BJ (cell line): ENCODE measurements at regions not wholly inside any gene's neighbourhood (a gene's known extent, or its start where the extent isn't known, plus 50 kb on each side); places are given as distances from the start of the nearest gene placed in this dataset.
A peak's percentile ranks its signal among the peaks of the same experiment; 100 is the strongest.
"Not testable (repeated sequence)": the region's sequence is repeated elsewhere in the genome, so short reads cannot be mapped to it uniquely, and the experiment has no call there.

Source experiments
- CTCF ChIA-PET: fragments of 350-600 bp; formaldehyde crosslinking; extraction: SDS; loops from one replicate; lab custom pipeline; 2021; ENCODE audit warnings: antibody characterized with exemption, inconsistent platforms; lab: Yijun Ruan, JAX
- POLR2A ChIA-PET: fragments of 300-600 bp; sonication (Branson Sonifier 250); formaldehyde crosslinking; extraction: SDS; loops from one replicate; lab custom pipeline; 2021; ENCODE audit warnings: antibody characterized with exemption; lab: Charles Lee
- DNase-seq: peaks from one replicate; pipeline ENCODE4 v3.0.0-alpha.2; 2011; ENCODE audit warnings: low read depth
- H3K27me3 ChIP-seq: 2 replicates; pipeline ENCODE4 v1.6.0; 2011; ENCODE audit warnings: low read length; ENCODE audit not compliant: control insufficient read depth, insufficient read depth
- H3K36me3 ChIP-seq: 2 replicates; pipeline ENCODE4 v1.5.1; 2011; ENCODE audit warnings: low read length; ENCODE audit not compliant: control insufficient read depth, insufficient read depth
- H3K4me3 ChIP-seq: 2 replicates; pipeline ENCODE4 v1.5.1; 2011; ENCODE audit warnings: low read depth, mild to moderate bottlenecking, control low read depth, low read length
- TF ChIP-seq, protein P1 (sequence below): IDR thresholded peaks from 2 replicates; pipeline ENCODE4 v1.5.1; 2011; ENCODE audit warnings: low read depth, mild to moderate bottlenecking, control low read depth, inconsistent platforms, low read length, moderate library complexity; ENCODE audit not compliant: insufficient read depth

DNA sequence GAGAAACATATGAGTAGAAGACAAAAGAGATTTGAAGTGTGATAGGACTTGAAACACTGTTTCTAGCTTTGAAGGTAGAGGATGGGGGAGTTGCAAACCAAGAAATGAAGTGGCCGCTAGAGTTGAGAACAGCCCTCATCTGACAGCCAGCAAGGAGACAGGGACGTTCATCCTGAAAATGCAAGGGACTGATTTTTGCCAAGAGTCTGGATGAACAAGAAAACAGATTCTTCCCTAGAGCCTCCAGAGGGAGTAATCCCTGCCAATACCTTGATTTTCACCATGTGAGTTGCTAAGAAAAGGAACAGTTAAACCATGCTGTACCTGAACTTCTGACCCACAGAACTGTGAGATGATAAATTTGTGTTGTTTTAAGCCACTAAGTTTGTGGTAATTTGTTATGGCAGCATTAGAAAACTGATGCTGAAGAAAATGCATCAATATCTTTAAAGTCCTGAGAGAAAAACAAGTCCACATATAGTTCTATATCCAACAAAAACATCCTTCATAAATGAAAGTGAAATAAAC is 154.0 kb upstream of the ADAMTSL1 start:
- CTCF ChIA-PET, result interaction anchor here (0.6 to 1.1 kb wide), 5 partner anchors 8 to 79 kb away, joined by 3 to 5 read pairs (median 3); no protein-coding TSS in a partner anchor
- no peak for DNase-seq
- POLR2A ChIA-PET, result no interaction called here
- Histone ChIP-seq H3K4me3 (no peak overlapping the region), H3K27me3 (no peaks in the 10 kb centered on the region), H3K36me3 (no peaks in the 10 kb centered on the region)
- TF ChIP-seq, protein P1, sequence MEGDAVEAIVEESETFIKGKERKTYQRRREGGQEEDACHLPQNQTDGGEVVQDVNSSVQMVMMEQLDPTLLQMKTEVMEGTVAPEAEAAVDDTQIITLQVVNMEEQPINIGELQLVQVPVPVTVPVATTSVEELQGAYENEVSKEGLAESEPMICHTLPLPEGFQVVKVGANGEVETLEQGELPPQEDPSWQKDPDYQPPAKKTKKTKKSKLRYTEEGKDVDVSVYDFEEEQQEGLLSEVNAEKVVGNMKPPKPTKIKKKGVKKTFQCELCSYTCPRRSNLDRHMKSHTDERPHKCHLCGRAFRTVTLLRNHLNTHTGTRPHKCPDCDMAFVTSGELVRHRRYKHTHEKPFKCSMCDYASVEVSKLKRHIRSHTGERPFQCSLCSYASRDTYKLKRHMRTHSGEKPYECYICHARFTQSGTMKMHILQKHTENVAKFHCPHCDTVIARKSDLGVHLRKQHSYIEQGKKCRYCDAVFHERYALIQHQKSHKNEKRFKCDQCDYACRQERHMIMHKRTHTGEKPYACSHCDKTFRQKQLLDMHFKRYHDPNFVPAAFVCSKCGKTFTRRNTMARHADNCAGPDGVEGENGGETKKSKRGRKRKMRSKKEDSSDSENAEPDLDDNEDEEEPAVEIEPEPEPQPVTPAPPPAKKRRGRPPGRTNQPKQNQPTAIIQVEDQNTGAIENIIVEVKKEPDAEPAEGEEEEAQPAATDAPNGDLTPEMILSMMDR, result peak; percentile 23; the same call in 1 of the 2 replicates

DNA sequence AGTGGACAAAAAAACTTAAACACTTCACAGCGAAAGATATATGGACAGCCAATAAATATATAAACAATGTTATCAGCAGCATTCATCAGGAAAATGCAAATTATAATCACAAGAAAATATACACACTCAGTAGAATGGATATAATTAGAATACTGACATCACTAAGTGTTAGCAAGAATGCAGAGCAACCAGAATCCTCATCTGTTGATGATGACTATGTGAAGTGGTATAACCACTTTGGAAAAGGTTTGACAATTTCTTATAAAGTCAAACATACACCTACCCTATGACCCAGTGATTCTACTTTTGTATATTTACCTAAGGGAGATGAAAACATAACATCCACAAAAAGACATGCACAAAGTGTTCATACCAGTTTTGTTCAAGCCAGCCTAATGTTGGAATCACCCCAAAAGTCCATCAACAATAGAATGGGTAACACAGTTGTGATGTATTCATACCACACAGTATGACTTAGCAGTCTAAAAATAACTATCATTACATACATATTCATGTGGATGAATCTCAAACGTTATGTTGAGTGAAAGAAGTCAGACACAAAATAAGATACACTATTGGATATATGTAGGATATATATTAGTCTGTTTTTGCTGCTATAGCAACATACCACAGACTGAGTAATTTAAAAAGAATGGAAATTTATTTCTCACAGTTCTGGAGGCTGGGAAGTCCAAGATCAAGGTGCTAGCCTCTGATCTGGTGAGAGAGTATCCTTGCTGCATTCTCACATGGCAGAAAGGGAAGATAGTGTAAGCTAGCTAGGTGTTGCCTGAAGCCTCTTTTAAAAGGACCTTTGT is 148.8 kb upstream of the ADAMTSL1 start:
- H3K27me3 ChIP-seq, result no peaks in the 10 kb centered on the region
- H3K36me3 ChIP-seq, result no peaks in the 10 kb centered on the region
- TF ChIP-seq, protein P1, result no peak
- H3K4me3 ChIP-seq, result no peak overlapping the region
- no peak for DNase-seq
- ChIA-PET CTCF (no interaction called here), POLR2A (no interaction called here)

DNA sequence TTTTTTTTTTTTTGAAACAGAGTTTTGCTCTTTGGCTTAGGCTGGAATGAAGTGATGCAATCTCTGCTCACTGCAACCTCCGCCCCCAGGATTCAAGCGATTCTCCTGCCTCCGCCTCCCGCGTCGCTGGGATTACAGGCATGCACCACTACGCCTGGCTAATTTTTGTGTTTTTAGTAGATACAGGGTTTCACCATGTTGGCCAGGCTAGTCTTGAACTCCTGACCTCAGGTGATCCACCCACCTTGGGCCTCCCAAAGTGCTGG is 148.3 kb upstream of the ADAMTSL1 start:
- POLR2A ChIA-PET, H3K27me3 ChIP-seq, DNase-seq, H3K36me3 ChIP-seq, CTCF ChIA-PET, H3K4me3 ChIP-seq: not testable (repeated sequence)

DNA sequence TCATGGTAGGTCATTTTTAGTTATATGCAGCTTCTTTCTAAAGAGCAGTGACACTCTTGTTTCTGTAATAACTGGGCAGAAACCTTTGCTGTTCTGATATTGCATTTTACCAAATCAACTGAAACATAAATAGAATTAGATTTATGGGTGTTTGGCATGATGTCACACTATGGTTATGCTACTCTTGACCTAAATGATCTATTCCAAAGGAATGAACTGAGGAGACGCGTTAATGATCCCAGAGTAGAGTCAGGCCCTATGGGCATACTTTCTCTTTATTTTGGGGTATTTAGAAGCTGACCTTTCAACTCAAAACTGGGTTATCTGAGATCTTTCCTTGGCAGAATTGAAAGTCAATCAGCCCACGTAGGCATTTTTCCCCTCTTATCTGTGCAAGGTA is 146.8 kb upstream of the ADAMTSL1 start:
- Histone ChIP-seq H3K36me3 (no peaks in the 10 kb centered on the region), H3K27me3 (no peaks in the 10 kb centered on the region), H3K4me3 (no peak overlapping the region)
- TF ChIP-seq, protein P1, result no peak
- ChIA-PET POLR2A (no interaction called here), CTCF (no interaction called here)
- no peak for DNase-seq

DNA sequence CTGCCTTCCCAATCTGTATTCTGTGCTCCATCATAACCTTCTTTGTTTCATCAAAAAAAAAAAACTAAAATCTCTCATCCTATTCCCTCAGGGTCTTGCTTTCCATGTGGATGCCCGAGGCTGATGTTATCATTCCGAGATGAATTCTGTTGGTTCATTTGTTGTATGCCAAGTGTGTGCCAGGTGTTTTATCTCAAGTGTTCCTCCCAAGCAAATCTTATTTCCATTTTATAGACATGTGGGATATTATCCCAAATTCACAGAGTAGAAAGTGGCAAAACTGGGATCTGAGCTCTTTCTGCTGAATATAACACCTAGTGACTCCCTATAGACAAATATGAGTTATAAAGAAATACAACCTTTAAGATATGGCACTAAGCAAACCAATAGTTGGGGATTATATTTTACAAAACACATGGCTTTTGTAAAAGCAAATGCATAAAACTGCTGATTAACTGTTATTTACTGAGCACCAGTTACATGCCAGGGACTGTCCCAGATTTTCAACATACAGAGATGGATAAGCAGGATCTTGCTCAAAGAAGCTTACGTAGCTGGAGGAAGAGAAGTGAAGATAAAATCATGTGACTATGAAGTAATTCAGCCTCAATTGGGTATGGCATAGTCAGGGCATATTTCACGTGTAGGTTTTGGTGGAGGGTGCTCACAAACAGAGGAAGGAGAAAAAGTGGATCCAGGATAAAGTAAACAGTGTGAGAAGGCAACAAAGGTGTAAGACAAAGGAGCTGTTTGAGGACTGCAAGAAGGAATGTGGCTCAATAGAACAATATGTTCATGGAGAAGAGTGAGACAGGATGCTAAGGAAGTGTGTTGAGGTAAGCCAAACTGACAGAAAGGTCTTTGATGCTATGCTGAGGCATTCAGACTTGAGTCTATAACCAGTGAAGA is 143.3 kb upstream of the ADAMTSL1 start:
- no peak overlapping the region for H3K4me3 ChIP-seq
- POLR2A ChIA-PET, result no interaction called here
- TF ChIP-seq, protein P1, result no peak
- H3K27me3 ChIP-seq, result no peaks in the 10 kb centered on the region
- no peak for DNase-seq
- CTCF ChIA-PET, result interaction anchor here (1.2 kb wide), 1 partner anchor 10 kb away, joined by 3 read pairs; no protein-coding TSS in a partner anchor
- H3K36me3 ChIP-seq, result no peaks in the 10 kb centered on the region
